Mesendoderm (in vitro differentiated cells): ENCODE measurements at regions not wholly inside any gene's neighbourhood (a gene's known extent, or its start where the extent isn't known, plus 50 kb on each side); places are given as distances from the start of the nearest gene placed in this dataset.
A peak's percentile ranks its signal among the peaks of the same experiment; 100 is the strongest.

Experiments used
- DNase-seq: peaks from one replicate; pipeline ENCODE4 v3.0.0; 2013
- H2AK5ac ChIP-seq: 2 replicates; pipeline ENCODE4 v1.6.1; 2013; ENCODE audit warnings: low read length, inconsistent platforms
- H2BK120ac ChIP-seq: 2 replicates; pipeline ENCODE4 v1.6.1; 2013; ENCODE audit warnings: low read depth, mild to moderate bottlenecking, low read length, moderate library complexity, mixed read lengths
- H2BK15ac ChIP-seq: replicated peaks from 2 replicates; pipeline ENCODE4 v1.6.1; 2013; ENCODE audit warnings: low read depth, mild to moderate bottlenecking, moderate library complexity
- H2BK5ac ChIP-seq: 2 replicates; pipeline ENCODE4 v1.6.1; 2013; ENCODE audit warnings: low read length, inconsistent platforms
- H3K18ac ChIP-seq: 2 replicates; pipeline ENCODE4 v1.6.1; 2013; ENCODE audit warnings: mild to moderate bottlenecking, low read length, mixed read lengths
- H3K23ac ChIP-seq: one replicate; pipeline ENCODE4 v1.6.1; 2013; ENCODE audit warnings: low read length
- H3K27ac ChIP-seq: 2 replicates; pipeline ENCODE4 v1.5.1; 2013; ENCODE audit warnings: low read depth, mild to moderate bottlenecking, inconsistent platforms, low read length, moderate library complexity
- H3K27me3 ChIP-seq: 2 replicates; pipeline ENCODE4 v1.6.1; 2013; ENCODE audit warnings: low read length, control low read depth, mild to moderate bottlenecking, inconsistent platforms; ENCODE audit not compliant: insufficient read depth, poor library complexity
- H3K36me3 ChIP-seq: 2 replicates; pipeline ENCODE4 v1.6.1; 2013; ENCODE audit warnings: low read length, inconsistent platforms; ENCODE audit not compliant: control insufficient read depth, insufficient read depth
- H3K4ac ChIP-seq: one replicate; pipeline ENCODE4 v1.6.1; 2013; ENCODE audit warnings: low read depth, mild to moderate bottlenecking, low read length, moderate library complexity
- H3K4me1 ChIP-seq: 2 replicates; pipeline ENCODE4 v1.6.1; 2013; ENCODE audit warnings: low read depth, low read length, inconsistent platforms; ENCODE audit not compliant: control insufficient read depth
- H3K4me2 ChIP-seq: 2 replicates; pipeline ENCODE4 v1.6.1; 2013; ENCODE audit warnings: low read length
- H3K4me3 ChIP-seq: 2 replicates; pipeline ENCODE4 v1.5.1; 2013; ENCODE audit warnings: mild to moderate bottlenecking, low read length
- H3K56ac ChIP-seq: one replicate; pipeline ENCODE4 v1.6.1; 2013; ENCODE audit warnings: low read length
- H3K79me1 ChIP-seq: 2 replicates; pipeline ENCODE4 v1.6.1; 2013; ENCODE audit warnings: low read length, inconsistent platforms
- H3K79me2 ChIP-seq: 2 replicates; pipeline ENCODE4 v1.6.1; 2013; ENCODE audit warnings: mild to moderate bottlenecking, low read length; ENCODE audit not compliant: control insufficient read depth, insufficient read depth
- H3K9ac ChIP-seq: 2 replicates; pipeline ENCODE4 v1.6.1; 2013; ENCODE audit warnings: low read length, inconsistent platforms
- H4K5ac ChIP-seq: one replicate; pipeline ENCODE4 v1.6.1; 2013; ENCODE audit warnings: low read length
- H4K8ac ChIP-seq: one replicate; pipeline ENCODE4 v1.6.1; 2013; ENCODE audit warnings: low read depth, mild to moderate bottlenecking, control low read depth, low read length, moderate library complexity
- whole genome bisulfite sequencing: extraction: QIAGEN DNeasy Blood & Tissue Kit; methylation state at CpG from one replicate; pipeline ENCODE4 v1.1.7; 2013; ENCODE audit warnings: low lambda C conversion rate, missing lambda C conversion rate; ENCODE audit not compliant: insufficient coverage; ENCODE audit errors: extremely low coverage; 5-methylcytosine and 5-hydroxymethylcytosine counted together

DNA sequence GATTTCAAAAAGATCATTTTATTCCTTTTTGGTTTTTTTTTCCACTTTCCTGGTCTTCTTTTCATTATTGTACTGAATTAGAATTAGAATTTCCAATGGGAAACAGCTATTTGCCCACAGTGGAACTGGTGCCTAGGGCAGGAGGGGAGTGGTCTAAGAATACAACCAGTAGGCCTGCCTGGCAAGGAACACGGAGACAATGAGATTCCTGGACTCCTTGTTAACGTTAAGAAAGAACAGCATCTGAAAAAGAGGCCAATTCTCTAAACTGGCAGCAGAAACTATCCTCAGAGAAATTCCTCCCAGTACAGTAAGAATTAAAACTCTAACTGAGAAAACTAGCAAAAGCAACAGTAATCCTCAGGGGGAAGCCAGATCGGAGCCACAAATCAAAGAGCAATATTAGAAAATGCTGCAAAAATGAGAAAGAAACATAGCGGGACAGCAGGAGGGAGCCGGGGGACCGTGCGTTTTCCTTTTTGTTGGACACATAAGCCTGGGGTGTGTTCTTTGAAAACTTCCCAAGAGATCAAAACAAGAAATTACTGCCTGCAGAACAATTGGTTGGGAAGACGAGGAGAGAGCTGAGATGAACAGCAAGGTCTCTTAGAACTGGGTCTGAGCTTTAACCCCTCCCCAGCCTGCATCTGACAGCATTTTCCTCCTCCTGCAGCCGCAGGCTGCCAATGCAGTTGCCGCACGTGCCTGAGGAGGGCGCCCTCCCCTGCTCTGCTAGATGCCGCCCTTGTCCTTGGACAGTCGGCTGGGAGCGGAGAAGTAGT, 776.0 kb downstream of the TSN start:
- H3K79me2 ChIP-seq = no peaks in the 10 kb centered on the region
- no peaks in the 10 kb centered on the region for H3K4me1 ChIP-seq
- no peak overlapping the region for H3K4me3 ChIP-seq
- no peak overlapping the region for H3K4ac ChIP-seq
- no peak overlapping the region for H3K23ac ChIP-seq
- no peak overlapping the region for H3K4me2 ChIP-seq
- H3K18ac ChIP-seq = no peak overlapping the region
- no peak overlapping the region for H2BK15ac ChIP-seq
- H3K36me3 ChIP-seq = no peaks in the 10 kb centered on the region
- H2BK120ac ChIP-seq = no peak overlapping the region
- WGBS = no CpG with 5 or more reads among the region's 15 CpGs
- H3K27me3 ChIP-seq = no peaks in the 10 kb centered on the region
- H3K27ac ChIP-seq = no peak overlapping the region
- peak; percentile 73 for DNase-seq
- no peak overlapping the region for H3K9ac ChIP-seq
- no peak overlapping the region for H4K8ac ChIP-seq
- peak overlapping the region; percentile 17 for H3K56ac ChIP-seq
- H4K5ac ChIP-seq = no peak overlapping the region
- H2BK5ac ChIP-seq = no peak overlapping the region
- no peak overlapping the region for H2AK5ac ChIP-seq
- no peaks in the 10 kb centered on the region for H3K79me1 ChIP-seq

DNA sequence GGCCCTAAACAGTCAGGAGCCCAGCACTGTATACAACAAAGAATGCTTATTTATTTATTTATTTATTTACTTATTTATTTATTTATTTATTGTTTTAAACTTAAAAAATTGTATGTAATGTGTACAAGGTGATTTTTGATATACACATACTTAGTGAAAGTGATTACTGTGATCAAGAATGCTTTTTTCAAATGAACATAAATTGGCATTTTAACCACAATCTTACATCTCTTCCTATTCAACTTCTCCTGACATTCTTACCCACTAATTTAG, 776.6 kb downstream of the TSN start:
- Histone ChIP-seq H4K5ac (no peak overlapping the region), H3K4me1 (no peaks in the 10 kb centered on the region), H3K4ac (no peak overlapping the region), H2BK120ac (no peak overlapping the region), H4K8ac (no peak overlapping the region), H3K9ac (no peak overlapping the region), H3K56ac (no peak overlapping the region), H3K4me2 (no peak overlapping the region), H3K27ac (no peak overlapping the region), H3K36me3 (no peaks in the 10 kb centered on the region), H2BK15ac (no peak overlapping the region), H3K23ac (no peak overlapping the region), H3K27me3 (no peaks in the 10 kb centered on the region), H2BK5ac (no peak overlapping the region), H3K79me2 (no peaks in the 10 kb centered on the region), H3K4me3 (no peak overlapping the region), H3K18ac (no peak overlapping the region), H2AK5ac (no peak overlapping the region), H3K79me1 (no peaks in the 10 kb centered on the region)
- DNase-seq = no peak

GRCh38 chr2:122532481-122532880, 777.0 kb downstream of the TSN start:
- Histone ChIP-seq H4K5ac (no peak overlapping the region), H3K18ac (no peak overlapping the region), H3K4me1 (no peaks in the 10 kb centered on the region), H3K9ac (no peak overlapping the region), H3K27me3 (no peaks in the 10 kb centered on the region), H3K4me2 (no peak overlapping the region), H2BK120ac (no peak overlapping the region), H2BK5ac (no peak overlapping the region), H2AK5ac (no peak overlapping the region), H3K56ac (no peak overlapping the region), H3K27ac (no peak overlapping the region), H2BK15ac (no peak overlapping the region), H3K79me2 (no peaks in the 10 kb centered on the region), H3K4me3 (no peak overlapping the region), H3K23ac (no peak overlapping the region), H4K8ac (no peak overlapping the region), H3K4ac (no peak overlapping the region), H3K79me1 (no peaks in the 10 kb centered on the region), H3K36me3 (no peaks in the 10 kb centered on the region)
- DNase-seq = no peak
- WGBS = no CpG with 5 or more reads among the region's 5 CpGs

- H3K4ac ChIP-seq = no peak overlapping the region
- H3K79me1 ChIP-seq = no peaks in the 10 kb centered on the region
- H3K4me2 ChIP-seq = no peak overlapping the region
- no peak overlapping the region for H3K4me3 ChIP-seq
- H3K23ac ChIP-seq = no peak overlapping the region
- H2AK5ac ChIP-seq = no peak overlapping the region
- H3K18ac ChIP-seq = no peak overlapping the region
- no peak overlapping the region for H3K27ac ChIP-seq
- no peaks in the 10 kb centered on the region for H3K27me3 ChIP-seq
- H4K5ac ChIP-seq = no peak overlapping the region
- H4K8ac ChIP-seq = no peak overlapping the region
- no peak overlapping the region for H3K56ac ChIP-seq
- no peak overlapping the region for H2BK5ac ChIP-seq
- H3K4me1 ChIP-seq = no peaks in the 10 kb centered on the region
- H2BK120ac ChIP-seq = no peak overlapping the region
- H3K36me3 ChIP-seq = no peaks in the 10 kb centered on the region
- no peak overlapping the region for H2BK15ac ChIP-seq
- H3K9ac ChIP-seq = no peak overlapping the region
- WGBS = no CpG with 5 or more reads among the region's 5 CpGs
- H3K79me2 ChIP-seq = no peaks in the 10 kb centered on the region
- no peak for DNase-seq
Measured at GRCh38 chr2:122535960-122536505, 780.6 kb downstream of the TSN start.

- Histone ChIP-seq H3K79me1 (no peaks in the 10 kb centered on the region), H3K4me3 (no peak overlapping the region), H3K23ac (no peak overlapping the region), H3K56ac (no peak overlapping the region), H2BK15ac (no peak overlapping the region), H3K36me3 (no peaks in the 10 kb centered on the region), H2AK5ac (no peak overlapping the region), H4K5ac (no peak overlapping the region), H3K4me2 (no peak overlapping the region), H2BK5ac (no peak overlapping the region), H3K79me2 (no peaks in the 10 kb centered on the region), H3K4me1 (no peaks in the 10 kb centered on the region), H2BK120ac (no peak overlapping the region), H3K27ac (no peak overlapping the region), H3K27me3 (no peaks in the 10 kb centered on the region), H3K4ac (no peak overlapping the region), H4K8ac (no peak overlapping the region), H3K9ac (no peak overlapping the region), H3K18ac (no peak overlapping the region)
- DNase-seq = no peak
- no CpG with 5 or more reads among the region's 3 CpGs for WGBS
Measured at GRCh38 chr2:122539311-122539710, 783.9 kb downstream of the TSN start.

DNA sequence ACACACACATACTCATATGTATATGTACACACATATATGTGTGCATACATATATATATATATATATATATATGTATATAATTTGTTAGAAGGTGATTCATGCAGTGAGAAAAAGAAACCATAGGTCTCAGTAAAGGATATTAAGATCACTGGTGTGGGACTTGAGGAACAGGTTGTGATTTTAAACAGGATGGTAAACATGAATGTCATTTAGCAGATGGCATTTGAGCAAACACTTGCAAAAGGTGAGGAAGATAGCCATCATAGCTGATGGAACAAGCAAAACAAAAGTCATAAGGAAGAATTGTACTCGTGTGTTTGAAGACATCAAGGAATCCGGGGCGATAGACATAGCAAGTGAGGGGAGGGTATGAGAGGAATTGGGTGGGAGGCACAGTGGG, 784.5 kb downstream of the TSN start:
- Histone ChIP-seq H3K27me3 (no peaks in the 10 kb centered on the region), H4K8ac (no peak overlapping the region), H3K4ac (no peak overlapping the region), H2BK15ac (no peak overlapping the region), H3K4me1 (no peaks in the 10 kb centered on the region), H3K79me2 (no peaks in the 10 kb centered on the region), H3K27ac (no peak overlapping the region), H3K36me3 (no peaks in the 10 kb centered on the region), H2AK5ac (no peak overlapping the region), H3K56ac (no peak overlapping the region), H3K4me3 (no peak overlapping the region), H2BK5ac (no peak overlapping the region), H3K79me1 (no peaks in the 10 kb centered on the region), H4K5ac (no peak overlapping the region), H2BK120ac (no peak overlapping the region), H3K4me2 (no peak overlapping the region), H3K23ac (no peak overlapping the region), H3K9ac (no peak overlapping the region), H3K18ac (no peak overlapping the region)
- WGBS = no CpG with 5 or more reads among the region's 3 CpGs
- DNase-seq = no peak
